Suppressor macrophage treated with lipopolysaccharide for 4 hours (primary cell): ENCODE measurements at regions not wholly inside any gene's neighbourhood (a gene's known extent, or its start where the extent isn't known, plus 50 kb on each side); places are given as distances from the start of the nearest gene placed in this dataset.
"Not testable (repeated sequence)": the region's sequence is repeated elsewhere in the genome, so short reads cannot be mapped to it uniquely, and the experiment has no call there.

ENCODE experiments used
- DNase-seq: peaks from one replicate; pipeline ENCODE4 v3.0.0-alpha.2; 2020

DNA sequence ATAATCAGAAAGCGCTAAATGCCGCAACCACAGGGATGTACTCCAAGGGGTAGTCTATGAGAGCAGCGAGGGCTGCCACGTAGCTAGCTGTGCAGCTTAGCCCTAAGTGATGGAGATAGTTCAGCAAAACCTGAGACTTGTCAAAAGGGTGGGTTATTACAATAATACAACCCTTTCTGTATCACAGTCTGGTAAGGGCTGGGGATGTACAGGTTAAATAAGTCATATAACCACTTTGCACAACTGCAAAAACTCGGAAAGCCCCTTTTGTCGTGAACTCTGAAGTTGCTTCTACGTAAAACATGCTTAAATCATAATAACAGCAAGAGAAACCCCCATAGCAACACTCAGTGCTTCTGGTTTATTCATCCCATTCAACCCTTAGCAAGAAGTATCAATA is 598.8 kb downstream of the SUCLG1 start:
- DNase-seq, result no peak

DNA sequence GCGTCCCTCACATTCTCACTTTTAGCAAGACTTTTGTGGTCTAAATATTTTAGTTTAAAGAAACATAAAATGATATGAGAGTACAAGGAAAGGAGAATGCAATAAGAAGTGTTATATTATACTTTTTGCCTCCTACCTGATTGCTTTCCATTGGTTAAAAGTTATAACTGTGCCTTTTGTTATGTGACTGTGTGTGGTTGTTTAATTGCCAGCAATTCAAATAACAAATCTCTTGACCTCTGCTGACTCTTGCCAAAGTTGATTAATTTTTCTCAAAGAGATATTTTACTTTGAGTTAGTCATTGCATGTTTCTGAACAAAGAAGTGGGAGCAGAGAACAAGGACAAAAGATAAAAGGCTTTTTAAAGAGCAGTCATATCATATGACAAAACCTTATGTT is 599.5 kb downstream of the SUCLG1 start:
- DNase-seq, result no peak

DNA sequence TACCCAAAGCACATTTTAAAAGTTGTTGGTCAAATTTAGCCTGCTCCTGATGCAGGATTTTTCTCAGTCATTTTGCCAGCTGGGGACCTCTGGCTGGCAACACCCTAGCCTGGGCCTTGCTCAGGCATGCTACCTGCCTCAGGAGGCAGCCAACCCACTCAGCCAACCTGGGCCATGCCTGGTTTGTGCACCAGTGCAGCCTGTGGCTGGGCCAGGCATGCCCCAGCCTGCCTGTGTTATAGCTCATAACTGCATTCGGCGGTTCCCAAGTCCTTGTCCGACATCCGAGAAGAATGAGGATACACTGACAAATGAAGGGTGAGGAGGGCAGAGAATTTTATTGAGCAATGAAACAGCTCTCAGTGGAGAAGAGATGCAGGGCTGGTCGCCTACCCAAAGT is 608.0 kb downstream of the SUCLG1 start:
- no peak for DNase-seq

DNA sequence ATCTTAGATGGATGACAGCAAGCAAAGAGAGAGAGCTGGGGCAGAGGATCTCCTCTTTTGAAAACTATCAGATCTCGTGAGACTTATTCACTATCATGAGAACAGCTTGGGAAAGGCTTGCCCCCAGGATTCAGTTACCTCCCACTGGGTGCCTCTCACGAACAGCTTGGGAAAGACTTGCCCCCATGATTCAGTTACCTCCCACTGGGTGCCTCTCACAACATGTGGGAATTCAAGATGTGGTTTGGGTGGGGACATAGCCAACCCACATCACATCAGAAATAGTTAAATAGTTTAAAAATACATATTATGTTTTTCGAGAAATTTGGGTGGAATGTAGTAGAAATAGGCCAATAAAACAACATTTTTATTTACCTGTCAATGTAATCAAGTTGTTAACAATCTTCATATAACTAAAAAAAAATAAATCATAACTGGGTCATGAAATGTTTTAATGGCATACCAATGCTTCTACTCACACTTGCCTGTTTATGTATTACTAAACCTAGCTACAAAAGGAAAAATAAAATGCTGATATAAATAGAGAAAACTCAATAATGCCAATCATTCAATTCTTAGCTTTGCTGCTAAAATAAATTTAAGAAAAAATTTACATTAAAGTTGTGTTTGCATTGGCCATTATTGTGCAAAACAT is 608.9 kb downstream of the SUCLG1 start:
- no peak for DNase-seq

DNA sequence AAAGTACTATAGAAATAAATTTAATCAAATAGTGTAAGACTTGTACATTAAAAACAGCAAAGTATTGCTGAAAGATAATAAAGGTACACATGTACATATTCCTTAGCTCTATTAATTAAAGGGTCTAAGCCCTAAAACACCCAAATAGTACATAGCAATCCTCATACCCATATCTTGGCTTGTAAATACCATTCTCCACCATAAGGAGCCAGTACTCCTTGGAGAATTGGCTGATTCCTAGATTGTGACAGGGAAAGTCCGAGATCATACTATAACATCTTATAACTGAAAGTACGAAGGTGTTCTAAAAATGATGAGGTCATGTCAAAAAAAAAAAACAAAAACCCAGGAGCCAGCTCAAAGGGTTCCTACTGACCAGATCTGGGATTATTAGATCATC is 614.6 kb downstream of the SUCLG1 start:
- DNase-seq, result no peak

DNA sequence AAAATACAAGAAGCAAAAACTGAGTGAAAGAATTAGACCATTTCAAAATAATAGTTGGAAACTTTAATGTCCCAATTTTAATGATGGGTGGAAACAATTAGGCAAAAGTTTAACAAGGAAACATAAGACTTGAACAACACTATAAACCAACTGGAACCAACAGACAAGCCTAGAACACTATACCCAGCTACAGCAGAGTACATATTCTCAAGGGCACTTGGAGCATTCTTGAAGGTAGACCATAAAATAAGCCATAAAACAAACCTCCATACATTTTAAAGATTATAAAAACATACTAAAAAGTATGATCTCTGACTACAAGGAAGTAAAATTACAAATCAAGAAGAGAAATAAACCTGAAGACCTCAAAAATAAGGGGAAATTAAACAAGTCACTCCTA is 616.7 kb downstream of the SUCLG1 start:
- DNase-seq, result no peak

DNA sequence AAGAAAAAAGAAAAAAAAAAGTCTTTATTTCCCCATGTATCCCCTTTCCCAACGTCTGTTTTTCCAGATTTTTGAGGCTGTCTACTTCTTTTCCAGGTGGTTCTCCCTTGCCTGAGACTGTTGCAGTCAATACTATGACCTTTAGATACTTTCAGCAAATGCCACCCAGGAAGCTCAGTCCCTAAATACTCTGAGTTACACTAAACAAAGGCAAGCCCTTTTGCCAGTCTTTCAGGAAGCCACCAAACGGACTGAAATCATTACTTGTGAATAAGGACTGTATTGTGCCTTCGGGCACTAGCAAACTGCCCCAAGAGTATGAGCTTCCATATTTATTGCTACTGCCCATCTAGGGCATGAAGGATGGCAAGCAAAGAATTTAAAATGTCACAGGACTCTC is 621.3 kb downstream of the SUCLG1 start:
- no peak for DNase-seq

DNA sequence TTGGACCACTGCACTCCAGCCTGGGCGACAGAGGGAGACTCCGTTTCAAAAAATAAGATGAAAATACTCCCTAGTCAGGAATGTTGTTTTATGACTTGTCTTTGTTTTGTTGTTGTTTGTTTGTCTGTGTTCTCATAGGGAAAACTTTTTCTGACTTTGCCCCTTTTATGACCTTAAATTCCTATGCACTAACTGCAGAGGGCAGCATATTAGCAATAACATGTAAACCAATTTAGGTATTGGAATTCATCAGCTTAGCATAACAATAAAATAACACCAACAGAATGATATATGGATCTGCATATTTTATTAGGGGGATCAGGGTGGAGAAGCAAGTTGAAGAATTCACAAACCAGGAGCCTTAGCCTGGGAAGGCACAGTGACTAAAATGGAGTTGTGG is 631.5 kb downstream of the SUCLG1 start:
- DNase-seq, result no peak

DNA sequence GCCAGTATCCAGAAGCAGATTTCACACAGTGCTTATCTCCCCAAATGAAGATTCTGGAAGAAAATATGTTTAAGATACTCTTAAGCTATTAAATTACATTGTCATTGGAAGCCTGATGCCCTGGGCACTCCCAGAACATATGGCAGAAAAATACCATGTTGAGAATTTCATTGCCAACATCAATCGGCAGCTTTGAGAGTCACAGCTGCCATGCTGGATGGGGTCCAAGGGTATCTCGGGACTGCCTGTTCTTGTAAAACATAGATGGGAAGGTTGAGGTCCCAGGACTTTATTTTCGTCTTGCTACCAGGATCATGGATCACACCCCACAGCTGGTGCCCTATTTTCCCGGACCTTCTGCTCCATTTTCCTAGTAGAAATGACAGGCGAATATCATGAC is 632.5 kb downstream of the SUCLG1 start:
- no peak for DNase-seq

DNA sequence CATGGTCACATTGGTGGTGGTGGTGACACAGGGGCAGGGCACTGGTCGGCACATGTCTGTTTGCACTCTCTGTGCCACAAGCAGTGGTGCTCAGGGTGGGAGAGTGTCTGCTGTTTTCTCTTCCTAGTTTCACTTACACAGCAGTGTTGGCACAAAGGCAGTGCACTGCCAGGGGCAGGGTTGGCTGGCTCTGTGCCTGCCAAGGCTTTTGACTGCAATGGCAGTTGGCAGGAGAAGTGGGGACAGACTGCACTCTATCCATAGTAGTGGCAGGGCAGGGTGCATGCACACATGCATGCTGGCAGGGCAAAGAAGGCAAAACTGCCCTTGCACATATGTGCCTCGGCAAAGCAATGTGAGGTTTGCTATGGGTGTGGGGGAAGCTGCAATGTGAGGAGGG is 635.9 kb downstream of the SUCLG1 start:
- no peak for DNase-seq

DNA sequence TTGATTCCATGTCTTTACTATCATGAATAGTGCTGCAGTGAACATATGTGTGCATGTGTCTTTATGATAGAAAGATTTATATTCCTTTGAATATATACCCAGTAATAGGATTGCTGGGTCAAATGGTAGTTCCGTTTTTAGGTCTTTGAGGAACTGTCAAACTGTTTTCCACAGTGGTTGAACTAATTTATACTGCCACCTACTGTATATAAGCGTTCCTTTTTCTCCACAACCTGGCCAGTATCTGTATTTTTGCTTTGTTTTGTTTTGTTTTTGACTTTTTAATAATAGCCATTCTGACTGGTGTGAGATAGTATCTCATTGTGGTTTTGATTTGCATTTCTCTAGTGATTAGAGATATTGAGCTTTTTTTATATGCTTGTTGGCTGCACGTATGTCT is 641.6 kb downstream of the SUCLG1 start:
- peak; percentile 3 for DNase-seq

DNA sequence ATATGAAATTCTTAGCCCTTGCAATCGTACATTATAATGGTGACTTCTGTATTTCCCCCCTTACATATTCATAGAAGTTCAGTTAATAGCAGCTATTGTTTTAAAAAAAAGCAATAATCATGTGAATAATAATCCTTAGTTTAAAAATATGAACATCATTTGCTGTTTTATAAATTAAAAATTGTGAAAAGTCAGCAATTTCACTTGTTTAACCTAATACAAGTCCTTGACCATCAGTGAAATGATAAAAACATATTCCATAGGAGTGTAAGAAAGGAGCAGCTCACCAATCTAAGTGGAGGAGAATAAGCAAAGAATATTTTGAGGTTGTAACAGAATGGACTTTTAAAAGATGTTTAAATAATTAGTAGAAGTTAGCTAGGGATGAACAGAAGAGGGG is 650.2 kb downstream of the SUCLG1 start:
- DNase-seq, result no peak

DNA sequence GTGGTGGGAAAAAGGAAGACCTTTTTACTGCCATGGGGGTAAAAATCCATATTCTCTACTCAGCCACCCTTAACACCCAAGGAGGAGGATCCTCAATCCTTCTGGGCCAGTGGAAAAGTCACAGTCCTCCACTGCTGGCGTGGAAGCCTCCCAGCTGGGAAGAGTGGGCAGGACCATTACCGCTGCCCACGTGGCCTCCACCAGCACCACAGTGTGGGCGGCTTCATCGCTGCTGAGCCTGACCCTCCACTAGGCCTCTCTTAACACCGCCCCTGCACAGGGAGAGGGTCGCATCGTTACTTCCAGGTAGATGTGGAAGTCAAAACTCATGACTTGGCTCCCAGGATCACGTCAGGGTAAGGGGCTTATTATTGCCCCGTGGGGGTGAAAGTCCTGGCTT is 656.5 kb downstream of the SUCLG1 start:
- no peak for DNase-seq

DNA sequence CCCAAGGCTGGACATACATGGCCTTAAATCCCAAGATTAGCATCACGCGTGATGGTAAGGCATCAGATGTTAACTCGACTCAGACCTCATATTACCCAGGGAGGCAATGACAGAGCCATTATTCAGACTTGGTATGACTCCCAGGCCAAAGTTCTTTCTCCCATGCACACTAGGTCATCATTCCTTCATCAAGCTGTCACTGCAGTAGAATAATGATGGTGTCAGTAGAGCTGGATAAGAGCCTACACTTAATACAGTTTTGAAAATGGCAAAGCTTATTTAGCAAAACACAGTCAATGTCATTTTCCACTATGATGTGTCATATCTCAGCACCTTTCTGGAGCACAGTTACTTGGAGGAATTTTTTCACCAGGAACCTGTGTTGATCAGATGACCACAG is 663.3 kb downstream of the SUCLG1 start:
- DNase-seq, result no peak

DNA sequence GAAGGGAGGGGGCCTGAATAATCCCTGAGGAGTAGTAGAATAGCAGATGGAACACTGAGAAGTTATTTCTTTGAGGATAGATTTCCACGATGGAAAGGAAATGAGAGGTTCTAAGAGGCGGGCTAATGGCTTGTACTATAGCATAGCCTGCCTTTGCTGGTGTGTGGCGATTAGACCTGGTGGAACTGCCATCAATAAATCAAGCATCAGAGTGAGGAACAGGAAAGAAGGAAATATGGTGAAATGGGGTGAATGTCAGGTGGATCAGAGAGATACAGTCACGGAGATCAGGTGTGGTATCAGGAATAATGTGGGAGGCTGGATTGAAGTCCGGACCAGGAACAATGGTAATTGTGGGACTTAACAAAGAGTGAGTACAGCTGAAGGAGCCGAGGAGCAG is 668.6 kb downstream of the SUCLG1 start:
- DNase-seq, result not testable (repeated sequence)

DNA sequence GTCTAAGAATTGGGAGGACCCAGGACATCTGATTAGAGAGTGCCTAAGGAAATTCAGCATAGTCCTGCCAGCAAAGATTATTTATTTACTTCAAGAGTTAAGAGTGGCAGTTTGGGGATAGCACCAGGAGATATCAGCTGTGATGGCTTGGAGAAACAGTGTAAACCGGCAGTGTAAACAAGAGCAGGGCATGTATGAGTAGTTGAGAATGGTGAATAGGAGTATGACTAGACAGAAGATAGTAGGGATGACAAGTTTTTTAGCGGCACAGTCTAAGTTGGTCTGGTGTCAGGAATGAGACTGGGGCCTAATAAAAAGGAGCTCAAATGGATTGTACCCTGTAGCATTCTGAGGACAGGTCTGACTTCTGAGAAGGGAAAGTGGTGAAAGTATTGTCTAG is 669.4 kb downstream of the SUCLG1 start:
- DNase-seq, result not testable (repeated sequence)

DNA sequence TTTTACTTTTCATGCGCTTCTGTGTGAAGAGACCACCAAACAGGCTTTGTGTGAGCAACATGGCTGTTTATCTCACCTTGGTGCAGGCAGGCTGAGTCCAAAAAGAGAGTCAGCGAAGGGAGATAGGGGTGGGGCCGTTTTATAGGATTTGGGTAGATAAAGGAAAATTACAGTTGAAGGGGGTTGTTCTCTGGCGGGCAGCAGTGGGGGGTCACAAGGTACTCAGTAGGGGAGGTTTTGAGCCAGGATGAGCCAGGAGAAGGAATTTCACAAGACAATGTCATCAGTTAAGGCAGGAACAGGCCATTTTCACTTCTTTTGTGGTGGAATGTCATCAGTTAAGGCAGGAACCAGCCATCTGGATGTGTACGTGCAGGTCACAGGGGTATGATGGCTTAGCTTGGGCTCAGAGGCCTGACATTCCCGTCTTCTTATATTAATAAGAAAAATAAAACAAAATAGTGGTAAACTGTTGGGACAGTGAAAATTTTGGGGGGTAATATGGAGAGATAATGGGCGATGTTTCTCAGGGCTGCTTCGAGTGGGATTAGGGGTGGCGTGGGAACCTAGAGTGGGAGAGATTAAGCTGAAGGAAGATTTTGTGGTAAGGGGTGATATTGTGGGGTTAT is 670.0 kb downstream of the SUCLG1 start:
- not testable (repeated sequence) for DNase-seq

DNA sequence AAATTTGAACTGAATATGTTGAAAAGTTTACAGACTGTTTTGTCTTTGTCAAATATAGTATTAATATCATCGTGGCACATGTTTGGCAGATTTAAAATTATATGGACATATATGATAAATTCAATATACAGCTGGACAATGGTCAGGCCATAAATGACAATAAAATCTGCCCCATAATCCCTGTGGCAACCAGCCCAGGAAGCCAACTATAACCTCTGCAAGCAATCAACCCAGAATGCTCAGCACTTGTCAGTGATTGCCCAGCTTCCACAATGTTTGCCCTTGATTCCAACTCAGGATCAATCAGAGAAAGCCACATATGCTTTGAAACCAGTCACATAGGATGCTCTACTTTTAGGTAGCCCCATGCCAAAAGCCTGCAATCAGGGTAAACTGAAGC is 671.9 kb downstream of the SUCLG1 start:
- no peak for DNase-seq

DNA sequence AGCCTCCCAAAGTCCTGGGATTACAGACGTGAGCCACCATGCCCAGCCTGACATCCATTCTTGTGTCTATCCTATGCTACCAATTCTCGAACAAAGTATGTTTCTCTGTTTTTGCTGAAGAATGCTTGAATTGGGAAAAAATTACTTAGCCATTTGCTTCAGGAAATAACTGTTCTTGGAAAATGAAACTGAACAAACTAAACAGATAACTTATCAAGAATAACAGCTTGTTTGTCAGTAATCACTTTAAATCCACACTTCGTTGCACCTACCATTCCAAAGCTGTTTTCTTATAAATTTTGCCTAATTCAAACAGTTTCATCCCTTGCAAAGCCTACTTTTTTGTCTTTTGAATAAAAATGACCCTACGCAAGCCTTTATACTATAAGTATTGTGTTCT is 672.9 kb downstream of the SUCLG1 start:
- DNase-seq, result no peak

DNA sequence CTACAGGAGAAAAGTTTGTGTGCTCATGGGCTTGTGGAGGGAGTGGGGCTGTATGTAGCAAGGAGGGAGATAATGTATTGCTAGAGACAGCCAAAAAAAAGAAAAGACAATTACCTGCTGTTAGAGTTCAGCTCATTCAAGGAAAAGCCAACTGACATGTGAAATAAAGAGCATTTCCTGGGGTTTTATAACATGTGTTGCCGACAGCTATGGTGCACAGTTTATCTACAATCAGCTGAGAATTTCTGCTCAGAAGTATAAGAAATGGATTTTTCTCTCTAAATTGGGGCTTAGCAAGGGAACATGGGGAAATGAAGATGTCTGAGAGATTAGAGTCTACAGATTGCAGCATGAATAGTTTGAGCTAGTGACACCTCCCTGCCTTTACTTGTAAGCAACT is 674.1 kb downstream of the SUCLG1 start:
- DNase-seq, result no peak

DNA sequence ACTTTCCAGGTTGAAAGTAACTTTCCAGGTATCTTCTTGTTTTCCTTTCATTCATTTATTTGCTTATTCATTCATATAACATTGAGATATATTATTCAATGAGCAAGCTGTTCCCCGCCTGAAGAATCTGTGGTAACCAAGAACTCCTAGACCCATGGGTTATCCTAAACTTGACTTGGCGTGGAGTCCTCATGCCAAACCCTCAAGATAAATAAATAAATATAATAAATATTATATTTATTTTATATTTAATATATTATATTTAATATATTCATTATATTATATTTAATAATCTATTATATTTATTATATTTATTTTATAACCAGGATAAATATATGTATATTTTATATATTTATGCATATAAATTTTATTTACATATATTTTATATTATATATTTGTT is 674.8 kb downstream of the SUCLG1 start:
- no peak for DNase-seq

DNA sequence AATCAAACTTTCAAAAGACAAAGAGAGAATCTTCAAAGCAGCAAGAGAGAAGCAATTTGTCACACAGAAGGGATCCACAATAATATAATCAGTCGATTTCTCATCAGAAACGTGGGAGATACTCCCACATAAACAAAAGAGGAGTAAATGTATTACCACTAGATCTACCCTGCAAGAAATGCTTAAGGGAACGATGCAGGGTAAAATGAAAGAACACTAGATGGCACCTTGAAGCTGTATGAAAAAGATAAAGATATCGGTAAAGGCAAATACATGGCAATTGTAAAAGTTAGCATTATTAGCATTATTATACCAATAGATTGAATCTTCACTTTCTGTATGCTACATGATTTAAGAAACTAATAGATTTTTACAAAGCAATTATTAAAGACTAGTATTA is 677.0 kb downstream of the SUCLG1 start:
- no peak for DNase-seq

DNA sequence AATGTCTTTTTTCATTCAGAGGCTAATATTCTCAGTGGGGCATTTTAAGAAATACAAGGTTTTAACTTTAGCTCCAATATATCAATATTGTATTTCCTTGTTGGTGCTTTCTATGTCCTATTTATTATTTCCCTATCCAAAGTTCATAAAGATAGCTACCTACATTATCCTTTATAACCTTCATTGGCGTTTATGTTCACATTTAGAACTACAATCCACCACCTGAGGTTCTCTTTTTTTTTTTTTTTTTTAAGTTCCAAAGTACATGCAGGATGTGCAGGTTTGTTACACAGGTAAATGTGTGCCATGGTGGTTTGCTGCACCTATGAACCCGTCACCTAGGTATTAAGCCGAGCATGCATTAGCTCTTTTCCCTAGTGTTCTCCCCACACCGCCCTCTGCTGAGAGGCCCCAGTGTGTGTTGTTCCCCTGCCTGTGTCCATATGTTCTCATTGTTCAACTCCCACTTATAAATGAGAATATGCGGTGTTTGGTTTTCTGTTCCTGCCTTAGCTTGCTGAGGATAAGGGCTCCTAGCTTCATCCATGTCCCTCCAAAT is 694.6 kb downstream of the SUCLG1 start:
- no peak for DNase-seq

DNA sequence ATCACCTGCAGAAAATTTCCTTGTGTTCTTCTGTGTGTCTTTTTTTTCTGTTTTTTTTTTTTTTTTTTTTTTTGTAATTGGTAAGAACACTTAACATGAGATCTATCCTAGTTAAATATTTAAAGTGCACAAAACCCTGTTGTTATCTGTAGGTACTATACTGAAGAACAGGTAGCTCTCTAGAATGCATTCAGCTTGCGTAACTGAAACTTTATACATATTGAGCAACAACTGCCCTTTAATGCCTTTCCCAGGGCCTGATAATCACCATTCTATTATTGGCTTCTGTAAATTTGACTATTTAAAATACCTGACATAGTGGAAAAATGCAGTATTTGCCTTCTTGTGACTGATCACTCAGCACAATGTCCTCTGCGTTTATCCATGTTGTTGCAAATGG is 701.8 kb downstream of the SUCLG1 start:
- no peak for DNase-seq

DNA sequence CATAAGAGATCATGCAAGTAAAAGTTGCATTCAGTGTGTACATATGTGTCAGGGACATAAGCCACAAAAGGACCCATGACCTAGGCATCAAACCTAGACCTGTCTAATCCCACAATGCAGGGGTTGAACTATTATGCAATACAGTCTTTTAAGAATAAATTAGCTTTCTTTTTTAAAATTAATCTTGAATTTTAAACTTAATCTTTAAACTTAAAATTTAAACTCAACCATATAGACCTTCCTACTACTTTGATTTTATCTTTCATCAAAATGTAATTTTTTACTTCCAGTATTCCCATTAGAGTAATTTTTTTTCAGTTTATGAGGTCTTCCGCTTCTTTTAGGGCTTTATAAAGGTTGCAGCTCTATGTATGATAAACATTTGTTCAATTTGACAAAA is 702.9 kb downstream of the SUCLG1 start:
- DNase-seq, result no peak
